Astrocyte (in vitro differentiated cells and primary cell): ENCODE measurements at regions not wholly inside any gene's neighbourhood (a gene's known extent, or its start where the extent isn't known, plus 50 kb on each side); places are given as distances from the start of the nearest gene placed in this dataset.

ENCODE experiments used
- DNase-seq: peaks from one replicate; pipeline ENCODE4 v3.0.0-alpha.2; 2010; ENCODE audit warnings: low read depth
- FAIRE-seq: peaks from 2 replicates; lab custom pipeline; 2011; peaks lifted over from hg19 to GRCh38; lab: Jason Lieb, UNC
- H2AFZ ChIP-seq: 2 replicates; pipeline ENCODE4 v1.6.0; 2012; ENCODE audit warnings: low read depth, low read length, inconsistent platforms
- H3K27ac ChIP-seq: 2 replicates; pipeline ENCODE4 v1.5.1; 2011; ENCODE audit warnings: low read depth, low read length, inconsistent platforms
- H3K27me3 ChIP-seq: 2 replicates; pipeline ENCODE4 v1.6.0; 2011; ENCODE audit warnings: low read length, inconsistent platforms; ENCODE audit not compliant: insufficient read depth
- H3K36me3 ChIP-seq: 2 replicates; pipeline ENCODE4 v1.5.1; 2011; ENCODE audit warnings: low read length, inconsistent platforms; ENCODE audit not compliant: insufficient read depth
- H3K4me1 ChIP-seq: 2 replicates; pipeline ENCODE4 v1.5.1; 2011; ENCODE audit warnings: low read length, inconsistent platforms; ENCODE audit not compliant: insufficient read depth
- H3K4me2 ChIP-seq: 2 replicates; pipeline ENCODE4 v1.6.0; 2012; ENCODE audit warnings: low read length, inconsistent platforms
- H3K4me3 ChIP-seq: 2 replicates; pipeline ENCODE4 v1.5.1; 2011; ENCODE audit warnings: low read depth, mild to moderate bottlenecking, low read length, inconsistent platforms; ENCODE audit not compliant: insufficient read depth
- H3K79me2 ChIP-seq: 2 replicates; pipeline ENCODE4 v1.6.0; 2012; ENCODE audit warnings: mild to moderate bottlenecking, low read length, inconsistent platforms; ENCODE audit not compliant: insufficient read depth
- H3K9ac ChIP-seq: 2 replicates; pipeline ENCODE4 v1.6.0; 2012; ENCODE audit warnings: mild to moderate bottlenecking, low read length, inconsistent platforms
- H3K9me3 ChIP-seq: 2 replicates; pipeline ENCODE4 v1.5.1; 2012; ENCODE audit warnings: low read depth, mild to moderate bottlenecking, low read length, inconsistent platforms; ENCODE audit not compliant: insufficient read depth
- H4K20me1 ChIP-seq: 2 replicates; pipeline ENCODE4 v1.6.0; 2012; ENCODE audit warnings: low read length, inconsistent platforms; ENCODE audit not compliant: insufficient read depth
- H3K27ac Mint-ChIP-seq: one replicate; pipeline ENCODE4 v1.8.0; 2021; ENCODE audit warnings: mild to moderate bottlenecking, mixed read lengths; ENCODE audit not compliant: unreplicated experiment
- H3K27me3 Mint-ChIP-seq: one replicate; pipeline ENCODE4 v1.8.0; 2021; ENCODE audit warnings: low read depth, mixed read lengths; ENCODE audit not compliant: unreplicated experiment
- H3K36me3 Mint-ChIP-seq: one replicate; pipeline ENCODE4 v1.8.0; 2021; ENCODE audit warnings: low read depth, mixed read lengths; ENCODE audit not compliant: unreplicated experiment
- H3K4me1 Mint-ChIP-seq: one replicate; pipeline ENCODE4 v1.8.0; 2021; ENCODE audit warnings: low read depth, mixed read lengths; ENCODE audit not compliant: unreplicated experiment
- H3K4me3 Mint-ChIP-seq: one replicate; pipeline ENCODE4 v1.8.0; 2021; ENCODE audit warnings: mild to moderate bottlenecking, moderate library complexity, mixed read lengths; ENCODE audit not compliant: unreplicated experiment
- H3K9me3 Mint-ChIP-seq: one replicate; pipeline ENCODE4 v1.8.0; 2021; ENCODE audit warnings: mild to moderate bottlenecking, mixed read lengths; ENCODE audit not compliant: unreplicated experiment
- CTCF ChIP-seq: IDR thresholded peaks from 2 replicates; pipeline ENCODE4 v1.5.1; 2011; ENCODE audit warnings: low read depth, mild to moderate bottlenecking, inconsistent platforms, low read length, moderate library complexity; ENCODE audit not compliant: insufficient read depth
- EZH2 ChIP-seq: IDR thresholded peaks from 2 replicates; pipeline ENCODE4 v1.6.1; 2012; ENCODE audit warnings: mild to moderate bottlenecking, low read length, inconsistent platforms; ENCODE audit not compliant: insufficient read depth

GRCh38 chr6:15941168-15941567 is 187.7 kb upstream of the MYLIP start:
- Histone ChIP-seq H4K20me1 (no peaks in the 10 kb centered on the region), H3K9ac (no peak overlapping the region), H3K9me3 (no peaks in the 10 kb centered on the region), H3K4me3 (no peak overlapping the region), H3K36me3 (no peaks in the 10 kb centered on the region), H3K27ac (no peak overlapping the region), H3K4me2 (no peak overlapping the region), H3K27me3 (peaks cover 3% of the 10 kb centered on the region), H3K79me2 (no peaks in the 10 kb centered on the region), H3K4me1 (peaks cover 4% of the 10 kb centered on the region), H2AFZ (no peak overlapping the region)
- Mint-ChIP-seq H3K4me1 (no peaks in the 10 kb centered on the region), H3K36me3 (peaks cover 5% of the 10 kb centered on the region), H3K27ac (no peak overlapping the region), H3K27me3 (peaks cover 6% of the 10 kb centered on the region), H3K4me3 (no peak overlapping the region), H3K9me3 (peaks cover 9% of the 10 kb centered on the region)
- FAIRE-seq: no peak
- DNase-seq: no peak
- TF ChIP-seq CTCF (no peak), EZH2 (no peak)

- Mint-ChIP-seq H3K4me1 (no peaks in the 10 kb centered on the region), H3K27ac (no peak overlapping the region), H3K27me3 (peaks cover 5% of the 10 kb centered on the region), H3K36me3 (peaks cover 5% of the 10 kb centered on the region), H3K4me3 (no peak overlapping the region), H3K9me3 (peaks cover 9% of the 10 kb centered on the region)
- no peaks in the 10 kb centered on the region for H3K9me3 ChIP-seq
- no peaks in the 10 kb centered on the region for H3K36me3 ChIP-seq
- H3K4me3 ChIP-seq: no peak overlapping the region
- no peak overlapping the region for H2AFZ ChIP-seq
- no peaks in the 10 kb centered on the region for H3K4me1 ChIP-seq
- no peak overlapping the region for H3K4me2 ChIP-seq
- DNase-seq: no peak
- TF ChIP-seq EZH2 (no peak), CTCF (no peak)
- no peak for FAIRE-seq
- peaks cover 3% of the 10 kb centered on the region for H3K27me3 ChIP-seq
- no peak overlapping the region for H3K9ac ChIP-seq
- no peaks in the 10 kb centered on the region for H3K79me2 ChIP-seq
- H3K27ac ChIP-seq: no peak overlapping the region
- H4K20me1 ChIP-seq: no peaks in the 10 kb centered on the region
These were observed 190.8 kb upstream of the MYLIP start for GRCh38 chr6:15938107-15938506.

GRCh38 chr6:15937602-15938001 is 191.3 kb upstream of the MYLIP start:
- H3K4me2 ChIP-seq: no peak overlapping the region
- no peak for FAIRE-seq

More at GRCh38 chr6:15937602-15938001, 191.3 kb upstream of the MYLIP start:
- Histone ChIP-seq H3K79me2 (no peaks in the 10 kb centered on the region), H4K20me1 (no peaks in the 10 kb centered on the region), H3K27me3 (no peaks in the 10 kb centered on the region), H3K4me1 (no peaks in the 10 kb centered on the region), H3K9ac (no peak overlapping the region), H3K36me3 (no peaks in the 10 kb centered on the region), H3K9me3 (no peaks in the 10 kb centered on the region), H2AFZ (no peak overlapping the region), H3K27ac (no peak overlapping the region), H3K4me3 (no peak overlapping the region)
- peaks cover 9% of the 10 kb centered on the region for H3K9me3 Mint-ChIP-seq
- H3K36me3 Mint-ChIP-seq: peaks cover 5% of the 10 kb centered on the region
- no peak for DNase-seq
- no peaks in the 10 kb centered on the region for H3K4me1 Mint-ChIP-seq
- H3K4me3 Mint-ChIP-seq: no peak overlapping the region
- H3K27ac Mint-ChIP-seq: no peak overlapping the region
- TF ChIP-seq EZH2 (no peak), CTCF (no peak)
- H3K27me3 Mint-ChIP-seq: peaks cover 5% of the 10 kb centered on the region
